ACC112 (cell line): ENCODE measurements at regions not wholly inside any gene's neighbourhood (a gene's known extent, or its start where the extent isn't known, plus 50 kb on each side); places are given as distances from the start of the nearest gene placed in this dataset.

Source experiments
- H2AFZ ChIP-seq: fragments of 200-600 bp; sonication (generic); one replicate; pipeline ENCODE4 v1.6.0; 2017; ENCODE audit warnings: antibody characterized with exemption, low read length; ENCODE audit not compliant: unreplicated experiment
- H3K27ac ChIP-seq: fragments of 200-600 bp; sonication (generic); 2 replicates; pipeline ENCODE4 v1.5.1; 2014; ENCODE audit warnings: low read depth, mild to moderate bottlenecking, antibody characterized with exemption, low read length, moderate library complexity
- H3K27me3 ChIP-seq: fragments of 200-600 bp; sonication (generic); 2 replicates; pipeline ENCODE4 v1.6.1; 2014; ENCODE audit warnings: mild to moderate bottlenecking, antibody characterized with exemption, low read length, moderate library complexity, mixed read lengths; ENCODE audit not compliant: insufficient read depth
- H3K36me3 ChIP-seq: fragments of 200-600 bp; sonication (generic); 2 replicates; pipeline ENCODE4 v1.6.1; 2016; ENCODE audit warnings: mild to moderate bottlenecking, antibody characterized with exemption, low read length, moderate library complexity, mixed read lengths; ENCODE audit not compliant: insufficient read depth
- H3K4me1 ChIP-seq: fragments of 200-600 bp; sonication (generic); one replicate; pipeline ENCODE4 v1.6.1; 2016; ENCODE audit warnings: low read length, mixed read lengths; ENCODE audit not compliant: insufficient read depth, unreplicated experiment, control insufficient read depth
- H3K4me3 ChIP-seq: fragments of 200-600 bp; sonication (generic); 2 replicates; pipeline ENCODE4 v1.5.1; 2014; ENCODE audit warnings: mild to moderate bottlenecking, low read depth, low read length
- H3K79me2 ChIP-seq: fragments of 200-600 bp; sonication (generic); one replicate; pipeline ENCODE4 v1.6.0; 2016; ENCODE audit warnings: low read length; ENCODE audit not compliant: control insufficient read depth, unreplicated experiment, insufficient read depth

DNA sequence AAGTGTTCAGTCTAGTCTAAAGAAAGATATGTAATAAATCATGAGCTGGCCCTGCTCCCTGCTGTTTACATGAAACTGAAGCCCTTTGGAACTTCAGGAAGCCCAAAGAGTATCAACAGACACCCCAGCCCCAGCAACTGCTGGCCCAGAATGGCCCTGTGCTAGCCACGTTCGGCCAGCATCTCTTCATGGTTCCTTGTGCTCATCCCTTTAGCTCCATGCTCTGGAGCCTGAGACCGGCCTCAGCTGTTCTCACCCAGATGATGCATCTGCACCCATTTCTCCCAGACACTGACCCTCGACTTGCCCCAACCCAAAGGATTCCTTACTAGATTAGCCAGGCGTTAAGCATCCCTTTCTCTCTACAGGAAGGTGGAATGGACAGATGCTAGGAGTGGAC is 207.3 kb downstream of the HS3ST3B1 start:
- no peaks in the 10 kb centered on the region for H3K79me2 ChIP-seq
- no peak overlapping the region for H3K27ac ChIP-seq
- no peaks in the 10 kb centered on the region for H3K36me3 ChIP-seq
- no peak overlapping the region for H2AFZ ChIP-seq
- no peaks in the 10 kb centered on the region; the same call in 1 of the 2 replicates for H3K27me3 ChIP-seq
- H3K4me3 ChIP-seq = no peak overlapping the region
- no peaks in the 10 kb centered on the region for H3K4me1 ChIP-seq

DNA sequence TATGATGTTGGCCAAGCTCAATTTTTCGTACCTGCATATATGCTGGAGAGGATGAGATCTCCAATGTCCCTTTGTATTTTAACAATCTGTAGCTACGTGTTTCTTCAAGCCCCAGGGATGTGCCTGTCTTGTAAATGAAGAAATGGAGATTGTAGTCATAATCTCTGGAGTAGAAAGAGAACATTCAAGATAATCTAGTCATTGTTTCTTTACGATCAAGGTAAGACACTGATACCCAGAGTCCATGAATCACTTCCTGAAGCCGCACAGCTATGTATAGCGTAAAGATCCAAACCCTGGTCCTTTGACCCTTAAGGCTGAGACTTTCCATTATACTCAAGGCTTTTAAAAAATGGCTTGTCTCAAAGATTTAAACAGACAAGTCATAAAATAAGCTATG is 205.5 kb downstream of the HS3ST3B1 start:
- no peak overlapping the region for H2AFZ ChIP-seq
- peaks cover 5% of the 10 kb centered on the region; the same call in 1 of the 2 replicates for H3K27me3 ChIP-seq
- H3K4me3 ChIP-seq = no peak overlapping the region
- H3K36me3 ChIP-seq = no peaks in the 10 kb centered on the region
- H3K4me1 ChIP-seq = no peaks in the 10 kb centered on the region
- no peak overlapping the region for H3K27ac ChIP-seq
- H3K79me2 ChIP-seq = no peaks in the 10 kb centered on the region

DNA sequence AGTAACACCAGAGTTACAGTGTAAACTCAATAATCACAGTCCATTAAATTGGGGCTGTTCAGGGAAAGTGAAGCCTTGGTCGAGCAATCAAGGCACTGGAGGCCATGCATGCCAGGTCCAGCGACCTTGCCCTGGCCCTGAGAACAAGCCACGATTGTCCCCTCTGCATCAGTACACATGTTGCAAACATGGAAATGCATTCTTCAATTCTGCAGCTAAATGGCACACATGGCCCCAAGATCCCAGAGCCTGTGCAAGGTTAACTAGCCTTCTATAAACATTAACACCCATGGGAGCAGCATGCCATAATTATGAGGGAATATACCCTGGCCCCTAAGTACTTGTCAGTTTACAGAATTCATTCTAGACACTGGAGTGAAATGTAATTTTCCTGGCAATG is 204.7 kb downstream of the HS3ST3B1 start:
- no peak overlapping the region for H3K4me3 ChIP-seq
- no peaks in the 10 kb centered on the region for H3K79me2 ChIP-seq
- no peak overlapping the region for H2AFZ ChIP-seq
- no peaks in the 10 kb centered on the region for H3K36me3 ChIP-seq
- no peaks in the 10 kb centered on the region for H3K4me1 ChIP-seq
- H3K27me3 ChIP-seq = peaks cover 5% of the 10 kb centered on the region; the same call in 1 of the 2 replicates
- H3K27ac ChIP-seq = no peak overlapping the region

DNA sequence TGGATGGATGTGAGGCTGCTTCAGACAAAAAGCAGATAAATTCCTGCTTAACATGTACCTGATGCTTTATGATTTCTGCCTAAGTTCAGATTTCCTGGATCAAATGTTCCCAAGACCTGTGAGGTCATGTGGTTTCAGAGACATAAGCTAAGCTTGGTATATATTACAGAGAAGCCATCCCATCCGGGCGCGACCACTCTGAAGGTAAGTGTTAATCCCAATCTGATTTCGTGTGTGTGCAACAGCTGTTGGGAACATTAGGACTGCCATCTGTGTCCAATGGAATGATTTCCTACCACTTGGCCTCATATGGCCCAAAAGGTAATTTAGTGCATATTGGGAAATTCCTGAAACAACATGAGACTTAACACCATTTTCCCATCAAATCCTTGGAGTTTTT is 199.1 kb downstream of the HS3ST3B1 start:
- H3K79me2 ChIP-seq = no peaks in the 10 kb centered on the region
- H3K36me3 ChIP-seq = no peaks in the 10 kb centered on the region
- H3K27me3 ChIP-seq = peaks cover 18% of the 10 kb centered on the region; the same call in 1 of the 2 replicates
- H3K4me3 ChIP-seq = no peak overlapping the region
- no peak overlapping the region for H3K27ac ChIP-seq
- no peak overlapping the region for H2AFZ ChIP-seq
- H3K4me1 ChIP-seq = no peaks in the 10 kb centered on the region

DNA sequence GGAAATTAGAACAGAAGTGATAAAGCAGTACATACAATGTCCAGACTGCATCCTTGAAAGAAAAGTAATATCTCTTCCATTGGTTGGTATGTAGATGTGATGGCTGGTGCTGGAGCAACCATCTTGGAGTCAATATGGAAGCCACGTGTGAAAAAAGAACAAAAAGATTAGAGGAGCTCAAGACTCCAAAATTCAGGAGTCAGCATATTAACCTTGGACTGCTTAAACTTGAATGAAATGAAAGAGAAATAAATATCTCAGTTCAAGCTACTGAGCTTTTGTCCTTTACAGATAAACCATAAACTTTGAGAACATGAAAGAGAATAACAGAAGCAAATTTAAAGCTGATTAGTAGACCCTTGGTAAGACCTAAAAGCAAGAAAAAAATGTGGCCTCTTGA is 197.9 kb downstream of the HS3ST3B1 start:
- Histone ChIP-seq H3K27ac (no peak overlapping the region), H3K4me1 (no peaks in the 10 kb centered on the region), H3K4me3 (no peak overlapping the region), H3K79me2 (no peaks in the 10 kb centered on the region), H3K36me3 (no peaks in the 10 kb centered on the region), H2AFZ (no peak overlapping the region), H3K27me3 (peaks cover 23% of the 10 kb centered on the region; the same call in 1 of the 2 replicates)

DNA sequence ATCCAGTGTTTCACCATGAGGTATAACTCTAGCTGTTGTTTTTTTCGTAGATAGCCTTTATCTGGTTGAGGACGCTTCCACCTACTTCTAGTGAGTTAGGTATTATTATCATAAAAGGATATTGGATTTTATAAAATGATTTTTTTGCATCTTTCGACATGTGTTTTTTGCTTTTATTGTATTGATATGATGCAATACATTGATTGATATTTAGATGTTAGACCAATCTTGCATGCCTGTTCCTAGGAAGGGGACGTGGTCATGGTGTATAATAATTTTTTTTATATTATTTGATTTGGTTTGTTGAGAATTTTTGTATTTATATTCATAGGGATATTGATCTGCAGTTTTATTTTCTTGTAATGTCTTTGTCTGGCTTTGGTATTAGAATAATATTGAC is 193.3 kb downstream of the HS3ST3B1 start:
- Histone ChIP-seq H3K4me1 (no peaks in the 10 kb centered on the region), H3K79me2 (no peaks in the 10 kb centered on the region), H3K27ac (no peak overlapping the region), H3K27me3 (peaks cover 12% of the 10 kb centered on the region; the same call in 1 of the 2 replicates), H2AFZ (no peak overlapping the region), H3K4me3 (no peak overlapping the region), H3K36me3 (no peaks in the 10 kb centered on the region)

DNA sequence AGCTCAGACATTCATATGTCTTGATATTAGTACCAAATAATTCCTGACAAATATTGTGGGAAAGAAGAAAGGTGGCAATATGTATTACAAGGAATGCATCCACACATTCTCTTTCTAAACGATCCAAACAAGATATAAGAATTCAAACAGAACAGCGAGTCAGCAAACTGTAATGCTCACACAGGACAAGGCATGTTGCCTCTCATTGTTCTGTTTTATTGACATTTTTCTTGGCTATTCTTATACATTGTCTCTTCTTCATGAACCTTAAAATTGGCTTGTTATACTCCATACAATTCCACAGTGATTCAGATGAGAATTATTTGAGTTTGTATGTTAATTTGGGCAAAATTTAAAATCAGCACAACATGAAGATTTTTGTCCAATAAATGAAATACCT is 189.1 kb downstream of the HS3ST3B1 start:
- H3K79me2 ChIP-seq = no peaks in the 10 kb centered on the region
- H3K27me3 ChIP-seq = peaks cover 5% of the 10 kb centered on the region; the same call in 1 of the 2 replicates
- no peak overlapping the region for H3K4me3 ChIP-seq
- no peak overlapping the region for H2AFZ ChIP-seq
- H3K36me3 ChIP-seq = no peaks in the 10 kb centered on the region
- no peak overlapping the region for H3K27ac ChIP-seq
- no peaks in the 10 kb centered on the region for H3K4me1 ChIP-seq

DNA sequence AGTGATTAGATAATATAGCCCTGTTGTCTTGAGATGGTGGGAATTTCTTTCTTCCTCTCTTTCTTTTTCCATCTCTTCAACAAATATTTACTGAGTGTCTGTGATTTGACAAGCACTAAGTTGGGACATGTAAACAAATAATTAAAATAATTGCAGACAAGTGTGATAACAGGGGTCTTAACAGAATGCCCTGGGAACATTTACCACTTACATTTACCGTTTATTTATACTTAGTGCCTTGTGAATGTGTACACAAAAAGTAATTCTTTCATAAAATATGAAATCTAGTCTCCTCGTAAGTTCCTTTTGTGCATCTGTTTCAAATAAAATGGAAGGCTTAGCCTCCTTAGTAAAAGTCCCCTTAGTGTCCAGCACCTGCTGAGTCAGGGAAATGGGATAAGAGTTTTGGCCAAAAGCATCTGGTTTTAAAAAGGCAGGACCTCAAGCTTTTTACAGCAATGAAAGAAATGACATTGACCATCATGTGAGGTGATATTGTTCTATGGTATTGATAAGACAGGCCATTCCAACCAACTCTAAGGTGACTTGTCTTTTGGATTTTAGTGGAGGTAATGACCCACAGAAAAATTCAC is 188.2 kb downstream of the HS3ST3B1 start:
- Histone ChIP-seq H2AFZ (no peak overlapping the region), H3K79me2 (no peaks in the 10 kb centered on the region), H3K27me3 (no peaks in the 10 kb centered on the region), H3K4me3 (no peak overlapping the region), H3K27ac (no peak overlapping the region), H3K36me3 (no peaks in the 10 kb centered on the region), H3K4me1 (no peaks in the 10 kb centered on the region)

DNA sequence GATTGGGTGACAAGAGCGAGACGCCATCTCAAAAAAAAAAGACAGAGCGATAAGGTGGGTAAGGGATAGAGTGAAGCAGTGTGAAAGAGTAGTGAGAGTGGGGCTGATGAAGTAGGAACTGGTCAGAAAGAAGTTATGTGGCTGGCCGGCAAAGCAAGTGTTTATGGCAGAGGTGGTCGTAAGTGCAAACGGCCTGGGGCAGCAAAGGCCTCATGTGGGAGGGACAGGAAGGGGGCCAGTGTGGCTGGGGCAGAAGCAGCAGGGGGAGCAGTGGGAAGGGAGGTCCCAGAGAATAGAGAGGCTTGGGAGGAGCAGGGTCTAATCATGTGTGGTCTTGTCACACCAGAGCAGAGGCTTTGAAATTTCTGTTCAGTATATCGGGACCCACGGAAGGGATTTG is 186.2 kb downstream of the HS3ST3B1 start:
- Histone ChIP-seq H3K79me2 (no peaks in the 10 kb centered on the region), H2AFZ (no peak overlapping the region), H3K4me3 (no peak overlapping the region), H3K27me3 (no peaks in the 10 kb centered on the region), H3K36me3 (no peaks in the 10 kb centered on the region), H3K4me1 (no peaks in the 10 kb centered on the region), H3K27ac (no peak overlapping the region)

DNA sequence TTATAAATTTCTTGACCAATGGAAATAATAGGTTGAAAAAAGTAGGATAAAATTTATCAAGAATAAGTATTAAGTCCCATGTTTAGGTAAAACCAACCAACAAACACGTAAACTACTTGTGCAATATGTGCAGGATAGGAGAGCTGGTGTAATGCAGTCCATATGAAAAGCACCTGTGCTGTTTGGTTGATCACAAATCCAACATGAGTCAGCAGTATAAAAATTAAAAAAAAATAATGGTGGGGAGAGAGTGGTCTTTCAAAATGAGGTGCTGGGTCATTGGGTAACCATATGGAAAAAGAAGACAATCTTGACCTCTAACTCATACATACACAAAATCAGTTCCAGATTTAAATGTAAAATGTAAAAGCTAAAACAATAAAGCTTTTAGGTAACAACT is 181.8 kb downstream of the HS3ST3B1 start:
- Histone ChIP-seq H3K4me1 (no peaks in the 10 kb centered on the region), H2AFZ (no peak overlapping the region), H3K27ac (no peak overlapping the region), H3K27me3 (no peaks in the 10 kb centered on the region), H3K79me2 (no peaks in the 10 kb centered on the region), H3K4me3 (no peak overlapping the region), H3K36me3 (no peaks in the 10 kb centered on the region)

DNA sequence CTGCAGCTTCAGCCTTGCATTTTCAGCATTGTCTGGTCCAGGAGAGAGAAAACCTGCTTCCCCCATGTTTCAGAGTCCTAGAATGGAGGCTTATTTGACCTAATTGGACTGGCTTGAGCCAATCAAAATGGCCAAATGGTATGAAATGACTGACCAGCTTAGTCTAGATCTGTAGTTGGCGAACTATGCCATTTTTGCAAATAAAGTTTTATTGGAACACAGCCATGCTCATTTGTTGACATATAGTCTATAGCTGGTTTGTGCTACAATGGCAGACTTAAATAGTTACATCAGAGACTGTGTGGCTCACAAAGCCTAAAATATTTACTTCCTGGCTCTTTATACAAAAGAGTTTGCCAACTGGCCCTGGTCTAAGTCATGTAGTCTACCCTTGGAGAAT is 180.8 kb downstream of the HS3ST3B1 start:
- H3K79me2 ChIP-seq = no peaks in the 10 kb centered on the region
- H3K27ac ChIP-seq = no peak overlapping the region
- no peak overlapping the region for H3K4me3 ChIP-seq
- no peaks in the 10 kb centered on the region for H3K4me1 ChIP-seq
- no peaks in the 10 kb centered on the region for H3K27me3 ChIP-seq
- H3K36me3 ChIP-seq = no peaks in the 10 kb centered on the region
- no peak overlapping the region for H2AFZ ChIP-seq
